SK-N-SH treated with all-trans-retinoic acid at 6 μM for 48 hours (cell line): ENCODE measurements at regions not wholly inside any gene's neighbourhood (a gene's known extent, or its start where the extent isn't known, plus 50 kb on each side); places are given as distances from the start of the nearest gene placed in this dataset.

Experiments used
- ATAC-seq: fragments of 200-7000 bp; cut with Tn5 transposase; 3 replicates; pipeline ENCODE4 v1.9.1; 2020; ENCODE audit warnings: mild to moderate bottlenecking, moderate library complexity
- ARNTL ChIP-seq: fragments of 450-650 bp; formaldehyde crosslinking; IDR thresholded peaks from 2 replicates; pipeline ENCODE4 v1.5.0; 2020; ENCODE audit warnings: low read depth, mild to moderate bottlenecking, moderate library complexity, borderline replicate concordance
- BACH2 ChIP-seq: fragments of 250-450 bp; sonication (Bioruptor Pico); IDR thresholded peaks from 2 replicates; pipeline ENCODE4 v1.9.0; 2021; ENCODE audit warnings: mild to moderate bottlenecking, borderline replicate concordance
- CREB5 ChIP-seq: fragments of 250-450 bp; sonication (Bioruptor Pico); IDR thresholded peaks from 2 replicates; pipeline ENCODE4 v1.5.1; 2020; ENCODE audit warnings: low read depth, mild to moderate bottlenecking, moderate library complexity
- CSDC2 ChIP-seq: fragments of 250-450 bp; sonication (Bioruptor Pico); IDR thresholded peaks from 2 replicates; pipeline ENCODE4 v1.5.0; 2020; ENCODE audit warnings: mild to moderate bottlenecking, moderate library complexity
- ESRRG ChIP-seq: fragments of 250-450 bp; sonication (Bioruptor Pico); IDR thresholded peaks from 2 replicates; pipeline ENCODE4 v1.6.1; 2021; ENCODE audit warnings: mild to moderate bottlenecking
- GLIS3 ChIP-seq: fragments of 250-450 bp; sonication (Bioruptor Pico); IDR thresholded peaks from 2 replicates; pipeline ENCODE4 v1.5.0; 2020; ENCODE audit warnings: mild to moderate bottlenecking, moderate library complexity
- ISL1 ChIP-seq: fragments of 250-450 bp; sonication (Bioruptor Pico); IDR thresholded peaks from 2 replicates; pipeline ENCODE4 v2.1.2; 2022; ENCODE audit warnings: mild to moderate bottlenecking, moderate library complexity
- OSR1 ChIP-seq: fragments of 250-450 bp; sonication (Bioruptor Pico); IDR thresholded peaks from 2 replicates; pipeline ENCODE4 v1.8.0; 2022; ENCODE audit warnings: moderate library complexity, mild to moderate bottlenecking, inconsistent platforms
- PATZ1 ChIP-seq: fragments of 250-450 bp; sonication (Bioruptor Pico); IDR thresholded peaks from 2 replicates; pipeline ENCODE4 v1.8.0; 2020; ENCODE audit warnings: mild to moderate bottlenecking, moderate library complexity, borderline replicate concordance
- PPARA ChIP-seq: fragments of 250-450 bp; sonication (Bioruptor Pico); IDR thresholded peaks from 2 replicates; pipeline ENCODE4 v1.5.0; 2020; ENCODE audit warnings: mild to moderate bottlenecking, borderline replicate concordance
- RARB ChIP-seq: fragments of 250-450 bp; sonication (Bioruptor Pico); IDR thresholded peaks from 2 replicates; pipeline ENCODE4 v1.8.0; 2021; ENCODE audit warnings: mild to moderate bottlenecking, moderate library complexity
- SNAI2 ChIP-seq: fragments of 250-450 bp; sonication (Bioruptor Pico); IDR thresholded peaks from 2 replicates; pipeline ENCODE4 v1.5.0; 2020; ENCODE audit warnings: mild to moderate bottlenecking, moderate library complexity
- TCF4 ChIP-seq: fragments of 250-450 bp; sonication (Bioruptor Pico); IDR thresholded peaks from 2 replicates; pipeline ENCODE4 v1.8.0; 2021; ENCODE audit warnings: mild to moderate bottlenecking, moderate library complexity, borderline replicate concordance
- TSHZ2 ChIP-seq: fragments of 250-450 bp; sonication (Bioruptor Pico); IDR thresholded peaks from 2 replicates; pipeline ENCODE4 v1.5.0; 2020; ENCODE audit warnings: mild to moderate bottlenecking, moderate library complexity
- ZFP3 ChIP-seq: fragments of 250-450 bp; sonication (Bioruptor Pico); IDR thresholded peaks from 2 replicates; pipeline ENCODE4 v1.5.0; 2020; ENCODE audit warnings: mild to moderate bottlenecking, moderate library complexity
- ZFP30 ChIP-seq: fragments of 450-650 bp; formaldehyde crosslinking; IDR thresholded peaks from 2 replicates; pipeline ENCODE4 v1.5.0; 2022; ENCODE audit warnings: mild to moderate bottlenecking, moderate library complexity
- ZNF565 ChIP-seq: fragments of 450-650 bp; formaldehyde crosslinking; conservative IDR thresholded peaks from 2 replicates; pipeline ENCODE4 v1.5.0; 2020; ENCODE audit warnings: low read depth, mild to moderate bottlenecking, moderate library complexity
- ZNF70 ChIP-seq: fragments of 450-650 bp; formaldehyde crosslinking; IDR thresholded peaks from 2 replicates; pipeline ENCODE4 v1.5.0; 2020; ENCODE audit warnings: mild to moderate bottlenecking, moderate library complexity
- ZNF8 ChIP-seq: fragments of 450-650 bp; formaldehyde crosslinking; IDR thresholded peaks from 2 replicates; pipeline ENCODE4 v1.5.0; 2020; ENCODE audit warnings: mild to moderate bottlenecking, moderate library complexity

DNA sequence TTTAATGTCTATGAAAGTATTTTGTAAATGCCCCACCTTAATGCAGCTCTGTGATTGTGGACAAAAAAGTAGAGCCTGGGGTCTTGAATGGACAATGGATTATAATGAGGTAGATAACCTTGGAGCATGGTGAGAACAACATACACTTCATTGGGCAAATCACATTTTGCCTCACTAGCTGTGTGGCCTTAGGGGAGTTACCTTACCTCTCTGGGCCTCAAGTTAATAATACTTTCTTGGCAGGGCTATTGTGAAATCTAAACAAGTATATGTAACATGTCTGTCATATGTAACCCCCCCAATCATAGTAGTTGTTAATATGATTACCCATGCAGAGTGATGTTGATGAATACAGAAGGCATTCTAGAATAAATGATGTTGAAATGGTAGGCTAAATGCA lies 213.6 kb upstream of the ANKRD55 start:
- ATAC-seq, result no peak

GRCh38 chr5:56443826-56444225 lies 210.7 kb upstream of the ANKRD55 start:
- no peak for ATAC-seq
- TF ChIP-seq PPARA (CRISPR knock-in tag), result no peak
- TF ChIP-seq ZNF565, result no peak
- no peak for TF ChIP-seq SNAI2 (CRISPR knock-in tag)
- TF ChIP-seq ZFP30 (CRISPR knock-in tag), result no peak
- no peak for TF ChIP-seq GLIS3 (CRISPR knock-in tag)
- TF ChIP-seq ISL1 (CRISPR knock-in tag), result no peak
- no peak for TF ChIP-seq ZFP3
- TF ChIP-seq BACH2, result no peak
- TF ChIP-seq, all 23 proteins: peak for 0

More for the DNA sequence above, 213.6 kb upstream of the ANKRD55 start:
- TF ChIP-seq PATZ1 (CRISPR knock-in tag) (no peak), PPARA (CRISPR knock-in tag) (no peak), OSR1 (CRISPR knock-in tag) (no peak), ZNF565 (no peak), TCF4 (CRISPR knock-in tag) (no peak), ZFP3 (no peak)
- TF ChIP-seq, all 23 proteins: peak for 0

DNA sequence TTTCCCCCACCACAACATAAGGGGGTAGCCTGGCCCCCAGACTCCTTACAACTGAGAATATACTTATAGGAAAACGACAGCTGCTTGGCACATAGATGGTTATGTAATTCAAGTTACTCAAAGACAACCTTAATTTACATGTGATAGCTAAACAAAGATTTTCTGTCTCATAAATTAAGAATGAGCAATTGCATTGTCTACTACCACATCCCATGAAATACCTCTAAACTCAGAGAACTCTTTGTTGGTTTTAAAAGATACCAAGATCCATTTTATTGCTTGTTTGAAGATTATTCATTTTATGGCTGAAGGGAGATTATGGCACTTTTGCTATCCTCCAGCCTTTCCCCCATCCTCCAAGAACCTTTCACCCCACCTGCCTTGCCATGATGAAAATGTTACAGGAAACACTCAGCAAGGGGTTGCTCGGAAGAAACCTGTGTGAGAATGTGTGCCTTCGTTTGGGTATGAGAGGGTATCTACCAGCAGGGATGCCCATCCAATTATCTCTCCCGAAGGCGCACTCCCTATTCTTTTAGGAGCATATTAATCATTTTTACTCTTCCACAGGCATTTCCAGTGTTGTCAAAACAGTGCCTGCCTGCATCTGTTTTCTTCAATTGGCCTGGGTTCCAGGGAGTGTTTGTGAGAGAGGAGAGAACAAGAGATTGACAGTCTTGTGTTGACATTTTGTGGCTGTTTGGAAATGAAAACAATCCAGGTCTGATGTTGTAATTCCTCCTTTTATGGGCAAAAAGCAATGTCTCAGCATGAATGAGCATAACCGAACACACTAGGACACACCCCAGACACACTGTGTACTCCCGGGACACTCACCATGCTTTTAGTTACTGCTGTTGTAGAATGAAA lies 208.0 kb upstream of the ANKRD55 start:
- ATAC-seq, result no peak
- TF ChIP-seq TSHZ2 (CRISPR knock-in tag), result no peak

DNA sequence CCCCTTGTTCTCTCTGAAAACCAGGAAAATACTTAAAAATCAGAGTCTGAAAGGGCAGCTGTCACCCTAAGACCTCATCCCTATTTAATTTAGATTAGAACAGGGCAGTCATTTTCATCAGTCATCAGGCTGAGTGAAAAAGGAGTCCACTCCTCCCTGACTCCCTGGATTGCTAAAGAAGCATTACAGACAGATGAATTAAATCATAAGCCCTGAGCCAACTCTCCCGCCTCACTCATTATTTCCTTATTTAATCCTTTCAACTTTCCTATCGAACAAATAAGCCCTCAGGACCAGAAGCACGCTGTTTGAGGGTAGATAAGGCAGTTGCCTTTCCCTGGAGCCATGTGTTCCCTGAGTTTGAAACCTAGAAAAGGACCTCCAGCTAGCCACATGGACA lies 201.9 kb upstream of the ANKRD55 start:
- no peak for TF ChIP-seq SNAI2 (CRISPR knock-in tag)
- no peak for TF ChIP-seq GLIS3 (CRISPR knock-in tag)
- TF ChIP-seq TSHZ2 (CRISPR knock-in tag), result no peak
- TF ChIP-seq ZNF70 (CRISPR knock-in tag), result no peak
- no peak for TF ChIP-seq PATZ1 (CRISPR knock-in tag)
- TF ChIP-seq CSDC2, result no peak
- no peak for TF ChIP-seq ZFP30 (CRISPR knock-in tag)
- no peak for TF ChIP-seq ZNF8 (CRISPR knock-in tag)
- no peak for TF ChIP-seq ESRRG (CRISPR knock-in tag)
- TF ChIP-seq OSR1 (CRISPR knock-in tag), result no peak
- no peak for TF ChIP-seq PPARA (CRISPR knock-in tag)
- TF ChIP-seq CREB5 (CRISPR knock-in tag), result no peak
- TF ChIP-seq RARB, result no peak
- TF ChIP-seq ARNTL (CRISPR knock-in tag), result no peak
- TF ChIP-seq, all 23 proteins: peak for 0
- ATAC-seq, result no peak
